Aorta (tissue), 5 donors: ENCODE measurements at regions not wholly inside any gene's neighbourhood (a gene's known extent, or its start where the extent isn't known, plus 50 kb on each side); places are given as distances from the start of the nearest gene placed in this dataset.
"Not testable (repeated sequence)": the region's sequence is repeated elsewhere in the genome, so short reads cannot be mapped to it uniquely, and the experiment has no call there.

ENCODE experiments used
- ATAC-seq: fragments of 200-7000 bp; cut with Tn5 transposase; one replicate; pipeline ENCODE4 v1.9.1; 2022; ENCODE audit warnings: moderate library complexity; ENCODE audit not compliant: low FRiP score
- DNase-seq, 2 donors: peaks; one replicate each; pipeline ENCODE4 v3.0.0-alpha.2; 2020
- H3K27ac ChIP-seq, 2 donors: one replicate each; pipeline ENCODE4 v1.5.1; 2013; ENCODE audit warnings: low read length in 2 of 2, mild to moderate bottlenecking in 2 of 2, moderate library complexity in 2 of 2, control low read depth in 1 of 2, inconsistent platforms in 1 of 2, low read depth in 1 of 2
- H3K27me3 ChIP-seq, 2 donors: one replicate each; pipeline ENCODE4 v1.6.1; 2013; ENCODE audit warnings: control low read depth in 1 of 2, low read length in 1 of 2, mild to moderate bottlenecking in 1 of 2, moderate library complexity in 1 of 2; ENCODE audit not compliant: insufficient read depth in 2 of 2, control insufficient read depth in 1 of 2
- H3K36me3 ChIP-seq, 2 donors: one replicate each; pipeline ENCODE4 v1.6.1; 2013; ENCODE audit warnings: control low read depth in 1 of 2, low read length in 1 of 2, mild to moderate bottlenecking in 1 of 2; ENCODE audit not compliant: insufficient read depth in 2 of 2, control insufficient read depth in 1 of 2
- H3K4me1 ChIP-seq, 2 donors: one replicate each; pipeline ENCODE4 v1.6.1; 2013; ENCODE audit warnings: low read length in 2 of 2, control low read depth in 1 of 2, mild to moderate bottlenecking in 1 of 2, moderate library complexity in 1 of 2; ENCODE audit not compliant: insufficient read depth in 2 of 2, control insufficient read depth in 1 of 2
- H3K4me3 ChIP-seq, 2 donors: one replicate each; pipeline ENCODE4 v1.5.1; 2013; ENCODE audit warnings: low read length in 2 of 2, control low read depth in 1 of 2, mild to moderate bottlenecking in 1 of 2
- H3K9me3 ChIP-seq: one replicate; pipeline ENCODE4 v1.6.1; 2013; ENCODE audit warnings: mild to moderate bottlenecking, low read length; ENCODE audit not compliant: control insufficient read depth
- WGBS, 2 donors: extraction: QIAGEN DNeasy Blood & Tissue Kit; methylation state at CpG; one replicate each; pipeline ENCODE4 v1.1.7; 2013; 5-methylcytosine and 5-hydroxymethylcytosine counted together
- intact Hi-C, 2 donors: fragments of 100-400 bp; cut with DNase I; formaldehyde crosslinking; loops; one replicate each; pipeline versions ENCODE4 v1.14.2 to v1.15.0; 2022
- donor health status: healthy with polysubstance abuse.
- donor health status: Bipolar disorder and iron deficiency.
- donor health status: DM: no; HTN: no; CAD: no.
- donor health status: DM: no; HTN: no; CAD: no.
- donor health status: DM: yes; HTN: yes; CAD: no.

- no peak for DNase-seq
- no peaks in the 10 kb centered on the region for H3K27me3 ChIP-seq
- H3K4me3 ChIP-seq: no peak overlapping the region
- 66 to 78% methylated on average over 2 of the region's 2 CpGs for WGBS, 2 donors
- intact Hi-C loops: no loop called here
- H3K4me1 ChIP-seq: no peaks in the 10 kb centered on the region
- no peak overlapping the region for H3K27ac ChIP-seq
- H3K36me3 ChIP-seq: no peaks in the 10 kb centered on the region
- no peaks in the 10 kb centered on the region for H3K9me3 ChIP-seq
- no peak for ATAC-seq
Observed at GRCh38 chr12:82574191-82574590, 112.5 kb upstream of the TMTC2 start.

DNA sequence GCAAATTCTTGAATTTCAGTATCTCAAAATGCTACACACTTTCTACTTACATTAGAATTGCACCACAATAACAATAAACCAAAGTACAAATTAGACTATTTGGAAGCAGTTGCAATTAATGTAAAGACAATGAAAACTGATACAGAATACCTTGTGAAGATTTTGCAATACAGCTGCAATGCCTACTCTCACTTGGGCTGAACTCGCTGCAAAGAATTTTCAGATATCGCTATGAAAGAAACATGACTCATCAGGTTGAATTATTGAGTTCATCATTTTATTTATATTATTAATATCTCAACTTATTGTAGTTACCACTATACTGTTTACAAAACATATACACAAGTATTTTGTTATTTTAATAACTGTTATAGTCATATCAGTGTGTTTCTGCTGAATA is 108.0 kb upstream of the TMTC2 start:
- Histone ChIP-seq H3K27ac (no peak overlapping the region), H3K4me3 (no peak overlapping the region), H3K27me3 (no peaks in the 10 kb centered on the region), H3K9me3 (no peaks in the 10 kb centered on the region), H3K4me1 (no peaks in the 10 kb centered on the region), H3K36me3 (no peaks in the 10 kb centered on the region)
- no peak for DNase-seq
- 96 to 98% methylated on average over 2 of the region's 2 CpGs for WGBS, 2 donors
- intact Hi-C loops: no loop called here
- no peak for ATAC-seq

DNA sequence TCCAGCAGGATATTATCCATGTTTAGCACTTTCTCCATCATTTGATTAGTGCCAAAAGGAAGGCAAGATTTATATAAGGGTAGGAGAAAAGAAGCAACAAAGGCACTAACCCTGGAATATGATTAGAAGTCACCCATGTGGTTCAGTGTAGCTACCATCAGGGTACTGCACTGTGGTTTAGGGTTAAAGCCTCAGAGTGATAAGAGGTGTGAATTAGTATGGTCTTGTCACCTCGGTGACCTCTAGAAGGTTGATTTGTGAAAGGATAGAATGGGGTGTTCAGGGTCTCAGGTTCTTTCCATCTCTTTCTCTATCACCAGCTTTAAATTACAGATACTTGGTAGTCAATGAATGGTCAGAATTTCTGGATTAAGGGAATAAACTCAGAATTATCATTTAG is 103.0 kb upstream of the TMTC2 start:
- H3K27me3 ChIP-seq: no peaks in the 10 kb centered on the region
- 55 to 69% methylated on average over 1 of the region's 1 CpG for WGBS, 2 donors
- no peaks in the 10 kb centered on the region for H3K4me1 ChIP-seq
- no peak overlapping the region for H3K27ac ChIP-seq
- H3K4me3 ChIP-seq: no peak overlapping the region
- no peaks in the 10 kb centered on the region for H3K9me3 ChIP-seq
- no peaks in the 10 kb centered on the region for H3K36me3 ChIP-seq
- intact Hi-C loops: no loop called here
- no peak for ATAC-seq
- no peak for DNase-seq

DNA sequence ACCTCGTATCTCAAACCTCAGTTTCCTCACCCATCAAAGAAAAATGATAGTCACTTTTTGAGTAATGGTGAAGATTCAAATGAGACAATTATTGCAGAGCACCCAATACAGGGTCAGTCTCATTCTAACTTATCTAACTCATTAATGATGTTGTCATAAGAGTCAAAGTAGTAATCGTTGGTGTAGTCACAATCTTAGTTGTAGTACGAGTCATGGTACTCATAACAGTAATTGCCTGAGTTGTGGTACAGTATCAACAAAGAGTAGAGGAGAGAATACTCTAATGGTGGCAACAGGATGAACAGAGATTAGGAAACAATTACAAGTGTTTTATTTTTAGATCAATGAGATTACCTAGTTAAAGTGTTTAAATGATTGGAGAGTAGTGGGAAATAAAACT is 93.6 kb upstream of the TMTC2 start:
- 81 to 82% methylated on average over 3 of the region's 3 CpGs for WGBS, 2 donors

GRCh38 chr12:82593901-82594396 is 92.8 kb upstream of the TMTC2 start:
- Histone ChIP-seq H3K4me1 (no peaks in the 10 kb centered on the region), H3K36me3 (no peaks in the 10 kb centered on the region), H3K27me3 (no peaks in the 10 kb centered on the region), H3K9me3 (no peaks in the 10 kb centered on the region), H3K27ac (no peak overlapping the region), H3K4me3 (no peak overlapping the region)
- intact Hi-C loops: no loop called here
- ATAC-seq (no peak), DNase-seq (no peak)
- 31 to 54% methylated on average over 1 of the region's 1 CpG for WGBS, 2 donors

More for the DNA sequence above, 93.6 kb upstream of the TMTC2 start:
- Histone ChIP-seq H3K4me1 (no peaks in the 10 kb centered on the region), H3K27ac (no peak overlapping the region), H3K9me3 (no peaks in the 10 kb centered on the region), H3K4me3 (no peak overlapping the region), H3K27me3 (no peaks in the 10 kb centered on the region), H3K36me3 (no peaks in the 10 kb centered on the region)
- DNase-seq (no peak), ATAC-seq (no peak)
- intact Hi-C loops: no loop called here

GRCh38 chr12:82595941-82596340 is 90.8 kb upstream of the TMTC2 start:
- intact Hi-C loops: no loop called here
- no peak overlapping the region for H3K27ac ChIP-seq
- ATAC-seq: no peak

DNA sequence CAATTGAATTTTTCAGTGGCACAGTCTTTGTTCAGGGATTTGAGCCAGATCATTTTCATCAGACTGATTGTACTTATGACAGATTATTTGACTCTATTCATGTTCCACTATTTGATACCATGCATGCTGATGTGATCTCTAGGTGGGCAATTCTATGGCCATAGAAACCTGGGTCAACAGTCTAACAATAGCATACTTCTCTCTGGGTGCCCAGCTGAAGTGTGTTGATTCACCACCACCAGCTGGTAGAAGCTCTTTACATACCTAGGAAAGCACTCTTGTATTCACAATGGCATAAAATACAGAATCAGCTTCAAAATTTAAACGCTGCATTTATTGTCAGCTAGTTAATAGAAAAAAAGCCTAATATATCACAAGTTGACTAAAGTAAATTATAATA is 90.2 kb upstream of the TMTC2 start:
- no peaks in the 10 kb centered on the region for H3K9me3 ChIP-seq
- intact Hi-C loops: no loop called here
- no peaks in the 10 kb centered on the region for H3K36me3 ChIP-seq
- H3K27me3 ChIP-seq: no peaks in the 10 kb centered on the region
- H3K4me3 ChIP-seq: no peak overlapping the region
- 81 to 86% methylated on average over 1 of the region's 1 CpG for WGBS, 2 donors
- ATAC-seq: no peak
- no peak for DNase-seq
- H3K27ac ChIP-seq: no peak overlapping the region
- H3K4me1 ChIP-seq: no peaks in the 10 kb centered on the region

More at GRCh38 chr12:82595941-82596340, 90.8 kb upstream of the TMTC2 start:
- Histone ChIP-seq H3K4me1 (no peaks in the 10 kb centered on the region), H3K27me3 (no peaks in the 10 kb centered on the region), H3K9me3 (no peaks in the 10 kb centered on the region), H3K4me3 (no peak overlapping the region), H3K36me3 (no peaks in the 10 kb centered on the region)
- DNase-seq: no peak

GRCh38 chr12:82600379-82600778 is 86.3 kb upstream of the TMTC2 start:
- no peaks in the 10 kb centered on the region for H3K4me1 ChIP-seq
- H3K4me3 ChIP-seq: no peak overlapping the region
- ATAC-seq: no peak
- no peak overlapping the region for H3K27ac ChIP-seq
- H3K9me3 ChIP-seq: no peaks in the 10 kb centered on the region
- intact Hi-C loops: no loop called here
- DNase-seq: no peak
- H3K36me3 ChIP-seq: no peaks in the 10 kb centered on the region
- H3K27me3 ChIP-seq: no peaks in the 10 kb centered on the region

- H3K4me3 ChIP-seq, DNase-seq, intact Hi-C loops, H3K4me1 ChIP-seq, H3K36me3 ChIP-seq, H3K27me3 ChIP-seq, H3K9me3 ChIP-seq, ATAC-seq, H3K27ac ChIP-seq: not testable (repeated sequence)
Observed at GRCh38 chr12:82603647-82604046, 83.1 kb upstream of the TMTC2 start.
